Fibroblast of gingiva (primary cell): ENCODE measurements at regions not wholly inside any gene's neighbourhood (a gene's known extent, or its start where the extent isn't known, plus 50 kb on each side); places are given as distances from the start of the nearest gene placed in this dataset.
"Not testable (repeated sequence)": the region's sequence is repeated elsewhere in the genome, so short reads cannot be mapped to it uniquely, and the experiment has no call there.

Experiments used
- DNase-seq: peaks from one replicate; pipeline ENCODE4 v3.0.0-alpha.2; 2011; ENCODE audit warnings: low read depth

DNA sequence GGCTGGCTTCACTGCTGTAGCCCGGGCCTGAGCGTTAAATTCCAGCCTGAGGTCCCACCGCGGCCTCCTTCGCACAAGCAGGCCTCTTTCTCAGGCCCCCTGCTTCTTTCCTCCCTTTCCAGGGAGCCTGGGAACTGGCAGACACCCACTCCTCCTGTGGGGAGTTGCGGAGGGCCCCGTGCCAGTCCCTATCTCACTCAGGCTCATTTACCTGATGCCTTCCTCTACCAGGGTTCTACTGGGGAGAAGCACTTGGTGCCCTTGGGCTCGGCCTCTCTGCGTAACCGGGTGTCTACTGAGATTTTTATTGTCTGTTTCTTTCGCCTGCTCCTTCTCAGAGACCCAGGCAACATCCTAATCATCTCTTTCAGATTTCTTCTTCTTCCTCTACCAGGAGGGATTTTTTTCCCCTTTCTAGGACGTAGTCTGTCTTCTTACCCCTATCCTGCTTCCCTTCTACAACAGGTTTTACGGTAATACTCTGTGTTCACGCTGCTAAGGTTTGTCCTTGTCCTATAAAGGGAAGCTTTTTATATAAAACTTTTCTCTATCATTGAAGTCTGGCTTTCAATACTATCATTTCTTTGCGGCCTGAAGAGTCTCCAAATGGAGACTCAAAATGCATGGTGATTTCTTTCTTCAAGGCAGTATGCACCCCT is 135.4 kb upstream of the GPR12 start:
- DNase-seq: no peak

- DNase-seq: no peak
Observed at GRCh38 chr13:26895081-26895807, 134.7 kb upstream of the GPR12 start.

DNA sequence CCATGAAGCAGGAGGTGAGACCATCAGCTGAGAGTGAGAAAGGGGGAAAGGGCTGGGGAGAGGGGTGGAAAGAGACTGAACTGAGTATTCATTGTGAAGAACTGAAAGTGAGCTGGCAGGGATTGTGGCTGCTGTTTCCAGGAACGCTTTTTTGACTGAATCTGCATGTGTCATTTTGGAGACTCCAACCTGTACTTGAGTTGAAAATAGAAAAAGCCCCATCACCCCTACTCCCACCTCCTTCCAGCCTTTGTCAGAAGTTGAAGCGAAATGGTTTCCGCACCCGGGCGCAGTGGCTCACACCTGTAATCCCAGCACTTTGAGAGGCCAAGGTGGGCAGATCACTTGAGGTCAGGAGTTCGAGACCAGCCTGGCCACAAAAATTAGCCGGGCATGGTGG is 128.0 kb upstream of the GPR12 start:
- no peak for DNase-seq

DNA sequence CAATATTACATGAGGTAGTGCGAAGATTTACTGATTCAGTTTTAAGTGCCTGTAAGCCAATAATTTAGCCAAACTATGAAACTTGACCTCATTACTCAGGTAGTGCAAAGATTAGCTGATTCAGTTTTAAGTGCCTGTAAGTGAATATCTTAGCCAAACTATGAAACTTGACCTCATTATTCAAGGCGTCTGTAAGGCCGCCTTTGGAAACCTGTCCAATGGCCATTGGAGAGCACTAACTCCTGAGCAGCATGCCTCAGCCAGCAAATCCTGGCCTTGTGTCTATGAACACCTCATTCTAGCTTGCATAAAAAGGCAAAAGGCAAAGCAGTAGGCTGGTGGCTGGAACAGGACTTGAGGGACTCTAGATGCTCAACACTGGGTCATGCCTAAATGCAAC is 127.0 kb upstream of the GPR12 start:
- DNase-seq: no peak

DNA sequence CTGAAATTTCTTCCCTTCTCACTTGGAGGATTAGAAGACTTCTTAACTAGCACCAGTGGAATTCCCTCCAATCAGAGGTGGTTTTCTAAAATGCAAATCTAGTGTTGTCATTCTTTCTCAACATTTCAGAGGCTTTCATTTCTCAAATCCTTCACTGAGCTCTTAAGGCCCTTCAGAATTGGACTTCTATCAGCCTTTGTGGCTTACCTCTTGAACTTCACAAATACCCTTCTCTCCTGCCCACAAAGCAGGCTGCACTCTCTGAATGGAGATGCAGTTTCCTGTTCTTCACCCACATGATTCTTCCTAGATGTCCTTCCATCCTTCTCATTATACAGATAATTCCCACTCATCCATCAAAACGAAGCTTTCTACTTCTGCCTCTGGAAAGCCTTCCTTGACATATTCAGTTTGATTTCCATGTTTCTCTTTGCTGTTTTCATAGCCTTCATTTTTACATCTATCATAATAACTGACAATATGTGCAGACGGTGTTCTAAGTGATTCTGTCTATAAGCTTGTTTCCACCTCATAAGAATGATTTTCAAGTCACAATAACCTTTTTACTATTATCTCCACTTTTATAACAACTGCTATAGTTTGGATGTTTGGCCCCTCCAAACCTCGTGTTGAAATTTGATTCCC is 123.1 kb upstream of the GPR12 start:
- no peak for DNase-seq

DNA sequence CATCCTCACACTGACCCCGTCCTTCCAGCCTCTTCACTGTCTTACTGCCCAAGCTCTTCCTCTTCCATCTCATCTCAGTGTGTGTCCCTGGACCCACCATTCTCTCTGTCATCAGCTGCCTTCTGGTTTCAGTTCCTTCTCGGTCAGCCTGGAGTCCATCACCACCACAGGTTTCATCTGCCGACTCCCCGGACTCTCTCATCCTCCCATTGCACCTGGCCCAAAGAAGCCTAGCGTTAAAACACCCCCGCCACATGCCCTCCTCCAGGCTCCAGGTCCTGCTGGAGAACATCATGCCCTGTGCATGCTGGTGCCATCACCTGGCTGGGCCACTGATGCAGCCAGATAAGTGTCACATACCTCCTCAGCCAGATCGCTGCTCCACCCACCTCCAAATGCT is 122.1 kb upstream of the GPR12 start:
- DNase-seq: no peak

- DNase-seq: no peak
Observed at GRCh38 chr13:26881154-26881553, 120.6 kb upstream of the GPR12 start.

DNA sequence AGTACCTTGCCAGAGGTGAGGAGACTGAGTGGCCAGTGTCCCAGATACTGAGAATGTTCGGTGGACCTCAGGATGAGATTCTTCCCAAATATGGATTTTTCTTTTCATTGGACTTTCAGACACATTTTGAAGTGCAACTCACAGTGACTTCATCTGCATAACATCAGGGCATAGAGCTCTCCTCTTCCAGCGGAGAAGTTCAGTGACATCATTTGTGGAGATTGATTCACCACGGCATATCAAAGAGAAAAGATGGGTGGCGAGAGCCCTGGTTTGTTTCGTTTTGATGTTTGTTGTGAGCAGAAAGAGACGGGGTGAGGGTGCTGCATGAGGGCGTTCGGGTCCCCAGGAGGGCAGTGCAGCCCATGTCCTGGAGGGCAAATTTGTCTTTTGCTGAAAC is 120.1 kb upstream of the GPR12 start:
- DNase-seq: no peak

GRCh38 chr13:26878438-26878837 is 117.9 kb upstream of the GPR12 start:
- no peak for DNase-seq

DNA sequence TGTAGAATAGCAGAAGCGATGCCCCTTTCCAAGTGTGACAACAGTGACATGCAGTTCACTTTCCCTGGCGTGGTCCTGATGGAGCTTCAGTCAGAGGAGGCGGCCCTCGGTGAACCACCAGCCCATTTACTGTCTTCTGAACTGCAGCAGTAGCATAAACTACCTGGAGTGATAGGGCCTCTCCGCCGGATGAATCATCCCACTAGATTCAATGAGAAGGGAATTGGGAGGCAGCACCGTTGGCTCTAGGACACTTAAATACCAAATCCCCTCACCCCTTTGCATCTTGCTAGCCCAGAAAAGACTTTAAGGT is 112.8 kb upstream of the GPR12 start:
- no peak for DNase-seq

- DNase-seq: no peak
Observed at GRCh38 chr13:26872525-26873385, 112.2 kb upstream of the GPR12 start.

DNA sequence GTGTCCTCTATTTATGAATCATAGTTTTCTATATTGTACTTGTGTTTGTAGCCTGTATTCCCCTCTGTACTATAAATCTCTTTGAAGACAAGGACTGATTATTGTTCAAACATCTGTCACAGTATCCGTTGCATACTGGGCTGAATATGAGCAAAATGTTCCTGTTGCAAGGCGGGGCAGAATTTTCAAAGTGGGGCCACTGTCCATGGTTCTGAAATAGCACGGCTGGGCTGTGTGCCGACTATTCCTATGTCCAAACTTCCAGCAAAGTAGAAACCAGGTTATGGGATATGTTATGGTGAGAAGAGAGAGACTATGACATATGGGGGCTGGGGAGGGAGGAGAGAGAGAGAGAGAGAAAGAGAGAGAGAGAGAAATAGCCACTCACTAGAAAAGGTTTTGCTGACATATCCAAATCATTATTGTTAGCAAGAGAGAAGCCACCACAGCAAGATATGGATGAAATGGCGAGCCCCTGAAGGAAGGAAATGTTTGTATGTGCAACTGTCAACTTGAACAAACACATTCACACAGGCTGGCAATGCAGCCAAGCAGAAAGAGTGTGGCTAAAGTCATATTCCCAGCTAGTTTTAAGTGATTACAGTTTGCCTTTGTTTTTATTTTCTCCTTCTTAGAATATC is 107.0 kb upstream of the GPR12 start:
- DNase-seq: peak; percentile 6

DNA sequence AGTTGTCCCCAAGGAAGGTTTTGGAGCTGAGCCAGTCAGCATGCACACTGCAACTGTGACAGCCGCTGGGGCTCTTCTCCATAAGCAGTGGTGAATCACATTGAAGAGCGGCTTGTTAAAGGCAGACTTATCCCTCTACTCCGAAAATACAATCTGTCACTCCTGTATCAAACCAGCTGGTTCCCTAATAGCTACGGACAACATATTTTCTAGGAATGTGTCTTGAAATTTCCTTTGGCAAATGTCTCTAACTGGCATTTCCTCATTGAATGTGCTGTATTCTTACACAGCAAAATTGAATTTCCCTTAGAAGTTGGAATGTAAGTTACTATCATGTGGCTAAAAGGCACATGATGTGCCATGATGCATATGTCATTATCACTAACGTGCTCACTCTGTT is 104.0 kb upstream of the GPR12 start:
- DNase-seq: no peak

- DNase-seq: no peak
Observed at GRCh38 chr13:26861941-26862340, 101.4 kb upstream of the GPR12 start.

- no peak for DNase-seq
Observed at GRCh38 chr13:26855921-26856320, 95.3 kb upstream of the GPR12 start.

GRCh38 chr13:26855071-26855470 is 94.5 kb upstream of the GPR12 start:
- DNase-seq: no peak

DNA sequence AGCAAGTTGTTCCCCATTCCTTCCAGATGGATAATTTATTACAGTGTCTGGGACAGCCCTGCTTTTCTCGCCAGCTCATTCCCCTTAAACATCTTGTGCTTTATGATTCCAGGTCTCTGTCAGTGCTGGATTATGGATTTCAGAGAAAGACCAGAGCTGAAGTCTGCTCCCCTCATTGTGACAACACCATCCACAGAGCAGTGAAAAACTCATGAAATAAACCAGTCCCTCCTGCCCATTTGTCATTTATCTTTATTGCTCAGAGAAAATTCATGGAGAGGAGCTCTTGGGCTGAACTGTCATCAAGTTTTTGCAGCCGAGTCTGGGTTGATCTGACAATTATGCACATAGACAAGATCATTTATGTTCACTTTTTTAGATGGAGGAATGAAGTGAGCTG is 92.7 kb upstream of the GPR12 start:
- no peak for DNase-seq

GRCh38 chr13:26847281-26847680 is 86.7 kb upstream of the GPR12 start:
- no peak for DNase-seq

DNA sequence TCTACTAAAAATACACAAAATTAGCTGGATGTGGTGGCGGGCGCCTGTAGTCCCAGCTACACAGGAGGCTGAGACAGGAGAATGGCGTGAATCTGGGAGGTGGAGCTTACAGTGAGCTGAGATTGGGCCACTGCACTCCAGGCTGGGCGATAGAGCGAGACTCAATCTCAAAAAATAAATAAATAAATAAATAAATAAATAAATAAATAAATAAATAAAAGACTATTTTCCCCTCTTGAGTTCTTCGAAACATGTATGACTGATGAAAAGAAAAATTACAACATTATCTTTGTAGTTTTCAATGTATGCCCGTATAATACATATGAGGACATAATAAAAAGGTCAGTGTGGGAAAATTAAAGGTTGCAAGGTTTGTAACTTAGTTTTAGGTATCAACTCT is 84.5 kb upstream of the GPR12 start:
- DNase-seq: not testable (repeated sequence)

DNA sequence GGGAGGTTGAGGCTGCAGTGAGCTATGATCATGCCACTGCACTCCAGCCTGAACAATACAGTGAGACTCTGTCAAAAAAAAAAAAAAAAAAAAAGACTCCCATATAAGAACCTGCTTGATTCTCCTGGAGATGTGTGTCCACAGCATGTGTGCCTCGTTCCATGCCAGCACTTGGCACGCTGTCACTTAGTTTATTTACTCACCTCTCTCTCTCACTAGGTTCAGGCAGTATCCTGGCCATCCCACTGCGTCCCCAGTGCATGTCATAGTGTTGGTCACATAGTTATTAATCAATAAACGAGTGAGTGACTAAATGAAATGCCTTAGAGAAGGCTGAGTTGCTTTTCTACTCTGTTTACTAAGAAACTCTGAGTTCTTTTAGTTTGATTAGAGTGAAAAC is 79.1 kb upstream of the GPR12 start:
- DNase-seq: no peak

- no peak for DNase-seq
Observed at GRCh38 chr13:26838821-26839220, 78.2 kb upstream of the GPR12 start.

- DNase-seq: no peak
Observed at GRCh38 chr13:26837997-26838396, 77.4 kb upstream of the GPR12 start.
